DMS 273 (cell line): ENCODE measurements at regions not wholly inside any gene's neighbourhood (a gene's known extent, or its start where the extent isn't known, plus 50 kb on each side); places are given as distances from the start of the nearest gene placed in this dataset.
"Not testable (repeated sequence)": the region's sequence is repeated elsewhere in the genome, so short reads cannot be mapped to it uniquely, and the experiment has no call there.

Source experiments
- DNase-seq: peaks from one replicate; lab custom pipeline; 2025; ENCODE audit not compliant: unreplicated experiment; lab: John Stamatoyannopoulos, UW

DNA sequence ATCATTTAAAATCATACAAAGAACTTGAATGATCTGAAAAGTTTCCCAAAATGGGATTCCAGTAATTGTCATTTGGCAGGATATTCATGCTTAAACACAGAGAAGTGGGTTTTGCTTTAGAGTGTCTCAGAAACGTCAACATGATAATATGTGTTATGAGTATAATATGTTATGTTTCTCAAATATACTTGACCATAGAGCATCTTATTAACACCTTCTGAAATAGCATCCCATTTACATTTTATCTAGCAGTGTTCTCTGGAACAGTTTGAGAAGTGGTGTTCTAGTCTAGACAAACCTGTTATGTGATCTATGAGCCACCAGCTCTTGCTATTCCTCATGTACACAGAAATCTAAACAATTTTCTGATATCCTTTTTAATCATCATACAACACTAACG is 588.8 kb upstream of the PBX1 start:
- no peak for DNase-seq

DNA sequence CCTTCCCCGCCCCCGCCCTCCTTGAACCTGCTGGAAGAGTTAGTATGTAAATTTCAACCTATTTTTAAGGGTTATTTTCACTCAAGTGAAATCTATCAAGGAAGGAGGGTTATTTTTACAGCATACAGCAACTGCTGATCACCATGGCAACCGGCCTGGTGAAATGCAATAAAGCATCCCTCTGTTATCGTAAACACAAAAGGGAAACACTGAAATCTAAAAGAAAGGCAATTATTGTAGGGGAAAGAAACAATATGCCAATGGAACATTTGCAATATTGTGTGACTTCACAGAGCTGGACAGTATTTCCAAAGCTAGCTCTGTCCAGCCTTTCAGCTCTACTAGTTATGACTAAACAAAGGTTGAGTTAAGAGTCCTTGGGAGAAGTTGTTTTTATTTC is 588.3 kb upstream of the PBX1 start:
- DNase-seq, result peak; percentile 8

DNA sequence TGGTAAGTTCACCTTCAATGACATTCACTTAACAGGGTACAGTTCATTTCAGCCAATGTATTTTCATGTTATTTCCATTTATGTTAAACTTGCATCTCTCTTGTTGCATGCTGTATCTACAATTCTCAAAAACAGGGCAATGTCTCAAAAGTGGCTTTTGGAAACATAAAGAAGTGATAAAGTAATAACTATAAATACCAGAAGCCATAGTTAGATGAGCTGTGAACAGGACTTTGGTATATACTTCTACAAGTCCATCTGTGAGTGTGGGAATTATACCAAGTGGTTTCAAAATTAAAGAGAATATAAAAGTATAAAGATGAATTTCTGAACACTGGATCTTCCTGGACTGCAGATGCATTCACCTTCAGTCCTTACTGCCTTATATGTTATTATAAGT is 585.4 kb upstream of the PBX1 start:
- DNase-seq, result no peak

DNA sequence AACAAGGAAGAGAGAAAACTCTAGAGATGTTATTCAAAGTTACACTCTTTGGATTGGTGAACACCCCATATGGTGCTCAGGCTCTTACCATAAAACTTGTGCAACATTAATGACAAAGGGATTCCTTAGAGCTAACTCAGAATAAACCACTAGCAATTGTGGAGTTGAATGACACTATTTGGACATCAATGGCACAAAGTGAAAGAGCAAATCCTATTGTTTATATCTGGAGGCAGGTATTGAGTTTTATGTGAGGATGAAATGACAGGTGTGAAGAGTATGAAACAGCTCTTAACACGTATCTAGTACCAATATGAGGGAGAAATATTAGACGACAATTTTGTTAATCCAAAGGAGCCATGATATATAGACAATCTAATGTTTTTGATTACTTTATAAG is 584.9 kb upstream of the PBX1 start:
- DNase-seq, result no peak

DNA sequence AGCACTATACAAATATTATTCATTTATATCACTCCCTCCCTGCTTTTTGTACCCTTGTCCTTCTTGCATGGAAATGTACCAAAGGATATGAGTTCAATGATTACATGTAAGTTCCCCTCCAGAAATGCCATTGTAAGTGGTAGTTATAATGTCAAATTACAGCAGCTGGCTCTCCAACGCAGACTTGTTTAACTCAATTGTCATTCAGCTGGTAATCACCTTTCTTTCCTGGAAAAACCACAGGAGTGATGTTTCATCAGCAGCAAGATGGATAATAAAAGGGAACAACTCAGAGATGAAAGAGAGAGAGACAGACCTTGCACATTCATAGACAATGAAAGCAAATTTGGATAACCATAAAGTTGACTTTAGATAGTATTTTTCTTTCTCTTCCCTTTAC is 578.6 kb upstream of the PBX1 start:
- no peak for DNase-seq

DNA sequence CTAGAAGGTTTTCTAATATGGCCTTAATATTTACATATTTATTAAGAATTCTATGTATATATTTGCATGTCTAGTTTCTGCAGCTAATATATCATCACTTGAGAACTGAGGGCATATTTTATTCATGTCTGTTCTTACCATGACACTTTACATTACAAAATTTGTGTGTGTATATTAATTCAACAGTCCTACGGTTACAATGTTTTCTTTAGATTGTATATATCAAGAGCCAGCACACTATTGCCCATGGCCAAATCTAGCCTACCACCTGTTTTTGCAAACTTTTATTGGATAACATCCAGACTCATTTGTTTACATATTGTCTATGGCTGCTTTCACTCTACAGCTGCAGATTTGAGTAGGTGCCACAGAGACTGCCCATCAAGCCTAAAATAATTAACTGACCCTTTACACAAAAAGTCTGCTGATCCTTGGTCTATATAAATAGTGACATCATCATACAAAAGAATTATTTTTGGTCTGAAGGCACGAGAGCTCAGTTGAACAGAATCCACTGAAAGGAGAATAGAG is 577.4 kb upstream of the PBX1 start:
- DNase-seq, result no peak

DNA sequence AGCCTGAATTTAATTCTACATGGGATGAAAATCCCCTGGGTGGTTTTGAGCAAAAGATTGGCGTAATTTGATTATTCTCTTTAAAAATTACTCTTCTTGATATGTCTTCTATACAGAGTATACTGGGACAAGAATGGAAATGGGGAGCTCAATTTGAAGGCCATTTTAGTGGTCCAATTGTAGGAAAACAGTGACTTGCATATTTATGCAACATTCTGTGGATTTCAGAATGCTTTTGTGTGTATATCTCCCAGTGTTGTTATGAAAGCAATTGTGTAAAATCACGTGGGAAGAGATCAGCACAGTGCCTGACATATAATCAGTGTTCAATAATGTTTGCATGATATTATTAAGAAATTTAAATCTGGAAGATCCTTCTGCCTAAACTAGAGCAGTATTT is 575.9 kb upstream of the PBX1 start:
- no peak for DNase-seq

DNA sequence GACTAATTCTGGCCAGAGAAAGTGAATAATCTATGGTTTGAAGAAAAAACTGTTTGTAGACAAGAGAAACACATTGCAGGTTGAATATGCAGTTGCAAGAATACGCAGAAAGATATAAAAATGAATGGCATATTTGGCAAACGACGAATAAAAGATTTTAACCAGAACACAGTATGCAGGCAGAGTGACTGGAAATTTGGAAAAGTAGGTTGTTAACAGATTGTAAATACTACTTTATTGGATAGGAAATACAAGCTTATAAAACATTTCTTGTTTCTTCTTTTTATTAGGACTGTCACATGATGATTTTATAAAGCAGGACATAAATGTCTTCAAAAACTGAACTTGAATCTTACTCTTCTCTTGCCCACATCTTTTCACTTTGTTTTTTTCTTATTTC is 573.3 kb upstream of the PBX1 start:
- no peak for DNase-seq

DNA sequence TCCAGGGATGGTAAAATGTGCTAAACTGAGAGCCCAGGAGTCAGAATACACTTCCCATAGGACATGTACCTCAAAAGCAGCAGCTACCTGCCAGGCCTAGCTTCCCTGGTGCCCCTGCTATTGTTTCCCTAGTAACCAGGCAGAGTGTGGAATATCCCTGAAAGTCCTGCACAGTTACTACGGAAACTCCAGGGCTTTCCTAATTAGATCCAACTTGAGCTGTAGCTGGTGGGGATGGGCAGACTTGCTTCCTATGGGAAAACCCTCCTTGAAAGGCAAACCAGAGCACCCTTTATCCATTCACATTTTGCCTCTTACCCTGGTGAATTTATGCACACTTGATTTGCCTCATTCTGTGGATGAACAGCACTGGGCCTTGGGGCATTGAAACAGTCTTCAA is 559.9 kb upstream of the PBX1 start:
- peak; percentile 20 for DNase-seq

DNA sequence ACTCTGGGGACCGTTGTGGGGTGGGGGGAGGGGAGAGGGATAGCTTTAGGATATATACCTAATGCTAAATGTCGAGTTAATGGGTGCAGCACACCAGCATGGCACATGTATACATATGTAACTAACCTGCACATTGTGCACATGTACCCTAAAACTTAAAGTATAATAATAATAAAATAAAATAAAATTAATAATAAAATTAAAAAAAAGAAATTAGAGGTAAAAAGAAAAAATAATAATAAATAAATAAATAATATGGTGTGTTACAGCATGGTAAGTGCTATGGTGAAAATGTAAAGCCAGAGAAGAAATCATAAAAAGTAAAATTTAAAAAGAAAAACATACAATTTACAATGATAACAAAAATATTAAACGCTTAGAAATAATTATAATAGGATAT is 552.8 kb upstream of the PBX1 start:
- DNase-seq, result not testable (repeated sequence)

DNA sequence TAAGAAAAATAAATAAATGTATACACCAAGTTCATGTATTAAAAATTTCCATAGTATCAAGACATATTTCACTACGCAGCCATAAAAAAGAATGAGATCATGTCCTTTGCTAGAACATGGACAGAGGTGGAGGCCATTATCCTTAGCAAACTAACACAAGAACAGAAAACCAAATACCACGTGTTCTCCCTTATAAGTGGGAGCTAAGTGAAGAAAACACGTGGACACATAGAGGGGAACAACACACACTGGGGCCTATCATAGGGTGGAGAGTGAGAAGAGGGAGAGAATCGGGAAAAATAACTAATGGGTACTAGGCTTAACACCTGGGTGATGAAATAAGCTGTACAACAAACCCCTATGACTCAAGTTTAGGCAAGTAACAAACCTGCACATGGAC is 552.4 kb upstream of the PBX1 start:
- DNase-seq, result no peak

DNA sequence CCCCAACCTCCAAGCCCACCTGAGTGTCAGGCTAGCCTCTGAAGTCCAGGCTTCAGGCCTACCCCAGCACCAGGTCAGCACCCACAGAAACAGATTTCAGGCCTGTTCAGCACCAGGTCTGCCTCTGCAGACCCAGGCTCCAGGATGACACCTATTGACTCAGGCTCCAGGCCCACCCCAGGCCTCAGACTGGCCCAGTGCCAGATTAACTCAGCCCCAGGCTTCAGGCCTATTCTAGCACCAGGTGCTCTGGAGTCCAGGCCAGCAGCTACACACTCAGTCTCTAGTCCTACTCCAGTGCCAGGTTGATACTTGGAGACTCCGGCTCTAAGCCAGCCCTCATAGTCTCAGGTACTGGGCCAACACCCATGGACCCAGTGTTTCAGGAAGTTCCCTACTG is 541.7 kb upstream of the PBX1 start:
- DNase-seq, result no peak

DNA sequence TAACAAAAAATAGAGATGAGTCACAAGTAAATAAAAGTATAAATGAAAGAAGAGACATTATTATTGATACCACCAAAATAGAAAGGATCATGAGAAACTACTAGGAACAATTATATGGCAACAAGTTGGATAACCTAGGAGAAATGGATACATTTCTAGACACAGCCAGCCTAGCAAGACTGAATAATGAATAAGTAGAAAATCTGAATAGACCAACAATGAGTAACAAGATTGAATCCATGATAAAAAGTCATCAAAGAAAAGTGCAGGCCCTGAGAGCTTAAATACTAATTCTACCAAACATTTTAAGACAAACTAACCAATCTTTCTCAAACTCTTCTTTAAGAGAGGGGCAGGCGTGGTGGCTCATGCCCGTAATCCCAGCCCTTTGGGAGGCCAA is 538.6 kb upstream of the PBX1 start:
- no peak for DNase-seq

DNA sequence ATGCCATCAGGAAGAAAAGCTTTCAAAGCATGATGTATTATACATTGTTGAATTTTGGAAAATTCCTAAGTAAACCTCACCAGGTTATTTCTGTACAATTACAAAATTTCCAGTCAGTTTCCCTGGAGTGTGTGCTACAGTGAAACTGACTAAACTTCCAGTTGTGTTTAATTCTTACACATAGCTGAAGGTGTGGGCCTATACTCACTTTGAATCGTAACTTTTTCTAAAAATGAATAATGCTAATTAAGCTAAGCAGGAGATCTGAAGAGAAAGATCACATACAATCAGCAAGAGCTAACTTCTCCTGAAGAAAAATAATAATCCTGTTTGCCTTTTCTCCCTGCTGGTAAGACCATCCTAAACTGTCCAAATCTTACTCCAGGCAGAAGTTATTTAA is 537.2 kb upstream of the PBX1 start:
- DNase-seq, result no peak

DNA sequence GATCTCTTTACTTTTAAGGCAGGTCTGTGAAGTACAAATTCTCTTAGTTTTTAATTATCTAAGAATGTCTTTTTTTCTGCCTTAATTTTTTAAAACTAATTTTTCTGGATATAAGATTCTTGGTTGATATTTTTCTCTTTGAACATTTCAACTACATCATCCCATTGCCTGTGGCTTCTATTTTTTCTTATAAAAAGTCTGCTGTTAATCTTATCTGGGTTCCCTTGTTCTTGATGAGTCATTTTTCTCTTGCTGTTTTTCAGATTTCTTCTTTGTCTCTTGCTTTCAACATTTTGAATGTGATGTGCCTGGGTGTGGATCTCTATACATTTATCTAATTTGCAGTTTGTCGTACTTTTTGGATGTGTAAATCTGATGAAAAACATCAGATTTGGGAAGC is 525.2 kb upstream of the PBX1 start:
- DNase-seq, result no peak

DNA sequence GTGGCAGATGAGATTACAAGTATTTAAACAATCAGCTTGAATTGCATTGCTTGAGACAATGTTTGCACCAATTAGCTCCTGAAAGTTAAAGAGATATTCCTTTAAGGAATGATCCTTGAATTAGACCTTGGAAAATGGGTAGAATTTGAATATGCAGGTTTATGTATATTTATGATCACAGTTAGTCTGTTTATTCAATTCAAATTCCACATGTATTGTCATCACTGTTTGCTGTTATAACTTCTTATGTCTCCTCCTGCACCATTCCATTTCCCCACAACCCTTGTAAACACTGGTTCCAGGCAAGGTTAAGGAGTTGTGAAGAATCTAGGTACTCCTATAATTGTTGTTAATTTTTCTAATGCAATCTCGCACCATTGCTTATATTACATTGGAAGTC is 518.2 kb upstream of the PBX1 start:
- DNase-seq, result no peak

DNA sequence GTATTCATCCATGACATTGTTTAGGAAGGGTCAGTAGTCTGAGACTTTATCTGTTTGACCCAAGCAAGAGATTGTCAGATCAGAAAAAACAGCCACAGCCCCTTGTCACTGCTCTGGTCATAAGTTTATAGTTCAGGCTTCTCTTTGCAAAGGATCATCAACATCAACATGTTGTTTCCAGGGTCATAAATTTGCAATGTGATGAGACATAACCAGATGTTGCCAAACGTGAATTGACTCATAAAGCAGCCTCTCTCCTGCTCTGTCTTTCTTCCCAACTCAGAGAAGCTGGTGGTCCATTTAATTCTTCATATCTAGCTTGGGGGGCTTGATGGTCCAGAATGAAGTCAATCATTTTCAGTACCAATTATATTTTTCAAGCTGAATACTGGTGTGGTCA is 507.2 kb upstream of the PBX1 start:
- peak; percentile 15 for DNase-seq

DNA sequence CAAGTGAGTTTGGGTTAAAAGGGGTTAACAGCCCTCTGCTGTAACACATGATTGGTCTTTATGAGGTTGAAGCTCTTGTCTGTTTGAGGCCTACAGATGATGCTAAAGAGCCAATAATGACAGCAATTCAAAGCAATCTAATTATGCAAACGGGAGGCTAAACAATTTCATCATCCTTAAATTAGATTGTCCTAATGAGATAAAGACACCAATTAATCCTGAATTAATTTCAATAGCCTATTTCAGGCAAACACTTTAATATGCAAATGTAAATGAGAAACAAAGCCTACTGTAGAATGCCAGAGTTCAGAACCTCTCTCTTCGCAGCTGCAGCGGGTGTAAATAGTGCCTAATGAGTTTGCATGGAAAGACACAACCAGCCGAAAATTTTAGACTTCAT is 504.7 kb upstream of the PBX1 start:
- no peak for DNase-seq

DNA sequence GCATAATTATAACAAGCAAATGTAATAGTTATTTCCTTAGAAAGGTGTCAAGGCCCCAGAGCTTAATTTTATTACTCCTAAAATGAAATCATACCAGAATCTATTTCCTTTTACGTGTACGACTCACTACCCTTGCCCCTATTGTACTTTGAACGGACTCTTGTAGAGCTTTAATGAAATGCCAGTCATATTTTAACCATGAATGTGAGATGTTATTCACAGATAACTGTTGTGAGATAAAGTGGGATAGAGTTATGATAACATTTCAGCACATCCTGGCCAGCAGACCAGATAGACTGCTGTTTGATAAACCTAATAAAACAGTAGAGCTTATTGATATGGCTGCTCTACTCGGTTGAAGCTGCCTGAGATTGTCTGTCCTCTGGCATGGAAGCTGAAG is 500.8 kb upstream of the PBX1 start:
- DNase-seq, result no peak

DNA sequence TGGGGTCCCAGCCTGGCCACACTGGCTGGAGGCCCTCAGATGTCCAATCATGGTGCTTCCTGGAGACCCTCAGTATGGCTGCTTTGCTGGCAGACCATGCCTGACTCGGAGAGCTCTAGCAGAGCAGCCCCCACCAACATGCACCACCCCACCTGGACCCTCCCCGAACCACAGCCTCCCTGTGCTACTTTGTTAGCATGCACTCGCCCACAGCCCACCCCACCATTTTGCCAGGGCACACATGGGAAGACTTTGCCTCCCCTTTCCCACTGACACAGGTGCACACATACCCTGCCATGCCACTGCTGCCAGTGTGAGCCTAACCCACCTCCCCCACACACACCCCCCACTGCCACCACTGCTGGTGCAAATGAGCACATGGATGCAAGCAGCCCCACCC is 497.5 kb upstream of the PBX1 start:
- DNase-seq, result no peak

DNA sequence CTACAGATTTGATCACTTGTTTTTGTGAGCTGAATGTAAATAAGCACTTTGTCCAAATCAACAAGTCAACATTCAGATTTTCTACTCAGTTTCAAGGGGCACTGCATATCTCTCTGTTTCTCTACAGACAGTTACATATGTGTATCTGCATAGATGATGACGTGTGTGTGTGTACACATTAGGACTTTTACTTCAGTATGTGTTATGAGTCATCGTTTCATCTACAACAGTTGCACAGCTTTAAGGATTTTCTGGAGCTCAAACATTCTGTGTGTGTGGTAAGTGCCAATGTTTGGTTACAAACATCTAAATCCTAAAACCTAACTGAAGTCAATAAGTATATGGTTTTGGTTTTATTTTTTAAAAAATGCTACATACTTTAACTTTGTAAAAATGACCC is 494.5 kb upstream of the PBX1 start:
- DNase-seq, result no peak

DNA sequence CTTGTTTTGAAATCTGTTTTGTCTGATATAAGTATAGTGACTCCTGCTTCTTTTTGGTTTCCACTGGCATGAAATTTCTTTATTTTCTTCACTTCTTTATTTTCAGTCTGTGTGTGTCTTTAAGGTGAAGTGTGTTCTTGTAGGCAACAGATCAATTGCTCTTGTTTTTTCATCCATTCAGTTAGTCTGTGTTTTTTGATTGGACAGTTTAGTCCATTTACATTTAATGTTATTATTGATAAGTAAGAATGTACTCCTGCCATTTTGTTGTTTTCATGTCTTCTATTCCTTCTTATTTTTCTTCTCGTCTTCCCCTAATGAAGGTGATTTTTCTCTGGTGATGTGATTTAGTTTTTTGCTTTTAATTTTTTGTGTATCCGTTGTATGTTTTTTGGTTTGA is 487.7 kb upstream of the PBX1 start:
- DNase-seq, result no peak

DNA sequence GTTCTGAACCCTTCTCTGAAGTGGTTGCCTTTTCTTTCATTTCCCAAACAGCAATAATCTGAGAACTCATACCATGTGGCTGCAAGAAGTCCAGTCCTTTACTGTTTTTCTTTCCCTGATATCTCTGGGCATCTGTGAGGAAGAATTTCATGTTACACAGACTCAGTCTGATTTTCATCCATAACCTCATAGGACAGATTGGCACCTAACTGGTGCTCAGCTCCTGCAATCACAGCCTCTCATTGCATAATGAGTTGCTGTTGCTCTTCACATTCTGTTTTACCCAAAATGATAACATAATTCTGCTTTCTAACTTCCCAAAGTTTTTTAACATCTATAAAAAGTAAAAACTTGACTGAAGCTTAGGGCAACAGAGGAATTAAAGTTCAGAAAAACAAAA is 472.2 kb upstream of the PBX1 start:
- no peak for DNase-seq

DNA sequence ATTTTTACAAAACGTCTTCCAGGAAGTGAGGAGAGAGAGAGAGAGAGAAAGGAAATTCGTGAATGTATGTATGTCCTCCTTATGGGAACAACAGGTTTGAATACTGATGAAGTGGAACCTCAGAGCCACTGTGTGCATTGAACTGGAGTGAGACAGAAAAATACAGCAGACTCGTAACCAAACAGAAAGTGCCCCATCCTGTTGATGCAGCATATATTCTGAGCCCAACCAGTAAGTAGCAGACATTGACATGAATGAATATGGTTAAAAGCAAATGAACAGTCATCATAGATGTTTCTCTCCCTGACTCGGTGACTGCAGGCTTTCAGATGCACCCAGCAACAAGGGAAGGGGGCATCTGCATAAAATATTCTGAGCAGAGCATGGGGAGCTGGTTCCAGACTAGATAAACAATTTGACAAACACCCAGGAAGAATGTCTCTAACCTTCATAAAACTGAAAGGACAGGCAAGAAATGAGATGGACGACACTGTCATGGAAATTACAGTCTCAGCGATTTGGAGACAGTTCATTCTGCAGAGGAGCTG is 471.0 kb upstream of the PBX1 start:
- no peak for DNase-seq
